GM19351 (cell line): ENCODE measurements at regions not wholly inside any gene's neighbourhood (a gene's known extent, or its start where the extent isn't known, plus 50 kb on each side); places are given as distances from the start of the nearest gene placed in this dataset.
A peak's percentile ranks its signal among the peaks of the same experiment; 100 is the strongest.

Source experiments
- ATAC-seq: cut with Tn5 transposase; IDR thresholded peaks from one replicate; pipeline ENCODE4 v1.9.1; 2021; ENCODE audit warnings: mild to moderate bottlenecking, moderate library complexity; ENCODE audit not compliant: unreplicated experiment

DNA sequence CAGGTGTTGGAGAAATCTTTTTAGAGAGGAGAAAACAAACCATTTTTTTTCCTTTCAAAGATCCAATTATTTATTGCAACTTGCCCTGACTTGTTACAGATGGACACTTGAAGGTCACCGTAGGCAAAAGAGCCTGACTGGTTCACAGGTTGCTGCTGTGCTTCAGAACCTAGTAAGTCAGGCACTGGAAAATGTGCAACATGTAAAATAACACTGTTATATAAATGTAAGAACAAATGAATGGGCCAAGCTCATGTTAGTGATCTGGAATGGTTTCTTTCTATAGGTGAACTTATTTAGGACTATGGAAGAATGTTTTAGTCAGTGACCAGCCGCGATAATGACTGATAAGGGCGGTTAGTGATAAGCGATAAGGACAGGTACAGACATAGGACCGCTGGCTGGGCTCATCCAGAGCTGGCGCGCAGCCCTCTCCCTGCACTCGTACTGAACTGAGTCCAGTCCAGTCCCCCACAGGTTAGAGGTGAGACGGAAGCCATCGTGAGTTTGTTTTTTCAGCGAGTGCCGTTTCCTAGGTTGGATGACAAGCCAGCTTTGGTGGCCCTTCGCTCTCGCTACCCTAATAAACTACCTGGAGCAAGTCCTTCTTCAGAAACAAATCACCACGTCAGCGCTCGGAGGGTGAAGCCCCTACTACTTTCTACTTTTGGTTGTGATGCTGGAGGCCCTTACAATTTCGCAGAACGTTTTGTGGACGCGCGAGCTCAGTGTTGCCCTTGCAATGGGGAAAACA, 94.4 kb upstream of the PRDM1 start:
- ATAC-seq = peak; percentile 34

DNA sequence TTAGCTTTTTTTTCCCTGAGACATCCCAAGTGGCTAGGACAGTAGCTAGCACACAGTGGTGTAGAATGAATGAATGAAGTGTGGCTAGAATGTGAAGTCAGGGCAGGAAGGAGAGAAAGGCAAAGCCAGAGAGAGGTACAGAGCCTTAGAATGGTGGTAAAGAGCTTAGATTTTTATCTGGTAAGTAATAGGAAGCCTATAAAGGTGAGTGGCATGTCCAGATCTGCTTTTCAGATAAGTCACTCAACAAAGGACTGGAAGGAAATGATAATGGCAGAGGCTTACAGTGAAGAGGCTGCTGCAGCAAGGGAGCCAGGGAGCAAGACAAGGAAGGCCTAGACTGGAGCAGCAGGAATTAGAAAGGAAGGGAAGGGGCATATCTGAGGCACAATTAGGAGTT, 96.0 kb upstream of the PRDM1 start:
- ATAC-seq = no peak

- ATAC-seq = no peak
Observed at GRCh38 chr6:105988812-105989577, 97.1 kb upstream of the PRDM1 start.

DNA sequence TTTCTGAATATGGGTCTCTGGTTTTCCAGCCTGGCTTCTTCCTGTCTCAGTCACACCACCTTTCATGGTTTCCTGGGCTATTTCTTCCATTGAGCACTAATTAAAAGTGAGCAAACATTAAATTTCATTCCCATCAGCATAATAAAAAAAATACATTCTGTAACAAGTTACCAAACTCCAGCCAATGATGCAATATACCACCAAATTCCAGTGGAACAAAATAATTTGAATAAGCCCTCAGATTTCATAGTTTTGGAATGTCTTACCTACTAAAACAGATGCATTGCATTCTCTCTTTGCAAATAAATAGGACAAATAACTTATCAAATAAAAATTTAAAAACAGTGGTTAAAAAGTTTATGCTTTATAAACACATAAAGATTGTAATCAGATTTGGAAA, 97.8 kb upstream of the PRDM1 start:
- ATAC-seq = no peak

GRCh38 chr6:105987516-105987915, 98.6 kb upstream of the PRDM1 start:
- no peak for ATAC-seq

DNA sequence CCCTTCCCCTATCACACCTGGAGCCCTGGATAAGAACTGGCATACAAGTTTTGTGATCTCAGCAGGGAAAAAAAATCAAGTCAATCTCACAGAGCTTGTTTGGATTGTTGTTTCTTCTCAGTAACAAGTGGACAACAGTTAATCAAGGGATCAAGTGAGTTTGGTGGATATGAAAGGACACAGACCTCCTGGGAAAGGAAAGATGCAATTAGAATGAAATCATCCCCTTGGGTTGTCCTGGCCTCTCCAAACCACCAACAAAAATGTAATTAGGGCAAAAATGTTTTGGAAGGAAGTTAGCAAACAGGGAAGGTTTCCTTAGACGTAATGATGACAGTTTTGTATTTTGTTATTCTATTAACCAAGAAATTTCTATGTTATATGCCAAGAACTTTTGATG, 99.1 kb upstream of the PRDM1 start:
- ATAC-seq = no peak

GRCh38 chr6:105985816-105986632, 100.1 kb upstream of the PRDM1 start:
- no peak for ATAC-seq

DNA sequence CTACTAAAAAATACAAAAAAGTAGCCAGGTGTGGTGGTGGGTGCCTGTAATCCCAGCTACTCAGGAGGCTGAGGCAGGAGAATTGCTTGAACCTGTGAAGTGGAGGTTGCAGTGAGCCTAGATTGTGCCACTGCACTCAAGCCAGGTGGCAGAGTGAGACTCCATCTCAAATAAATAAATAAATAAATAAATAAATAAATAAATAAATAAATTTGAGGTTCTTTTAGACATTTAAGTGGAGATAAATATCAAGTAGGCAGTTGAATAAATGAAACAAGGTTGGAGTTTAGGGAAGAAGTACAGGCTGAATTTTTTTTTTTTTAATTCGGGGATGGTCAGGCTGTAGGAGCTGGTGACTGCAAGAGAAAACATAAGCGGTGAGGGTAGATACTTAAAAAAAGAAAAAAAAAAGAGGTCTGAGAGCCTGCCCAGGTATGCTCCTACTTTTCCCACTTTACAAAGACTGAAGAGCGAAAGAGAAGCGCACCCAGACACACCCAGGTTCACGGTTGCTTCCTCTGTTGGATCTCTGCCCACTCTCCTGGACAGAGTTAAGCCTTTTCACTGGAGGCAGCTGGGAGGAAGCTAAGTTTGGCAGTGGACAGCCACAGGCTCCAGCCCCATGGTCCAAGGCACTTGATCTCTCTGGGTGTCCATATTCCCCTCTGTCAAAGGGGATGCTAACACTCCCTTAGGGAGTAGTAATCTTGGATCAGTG, 100.9 kb upstream of the PRDM1 start:
- ATAC-seq = no peak

- no peak for ATAC-seq
Observed at GRCh38 chr6:105983763-105984162, 102.4 kb upstream of the PRDM1 start.

GRCh38 chr6:105982761-105983540, 103.2 kb upstream of the PRDM1 start:
- ATAC-seq = no peak

DNA sequence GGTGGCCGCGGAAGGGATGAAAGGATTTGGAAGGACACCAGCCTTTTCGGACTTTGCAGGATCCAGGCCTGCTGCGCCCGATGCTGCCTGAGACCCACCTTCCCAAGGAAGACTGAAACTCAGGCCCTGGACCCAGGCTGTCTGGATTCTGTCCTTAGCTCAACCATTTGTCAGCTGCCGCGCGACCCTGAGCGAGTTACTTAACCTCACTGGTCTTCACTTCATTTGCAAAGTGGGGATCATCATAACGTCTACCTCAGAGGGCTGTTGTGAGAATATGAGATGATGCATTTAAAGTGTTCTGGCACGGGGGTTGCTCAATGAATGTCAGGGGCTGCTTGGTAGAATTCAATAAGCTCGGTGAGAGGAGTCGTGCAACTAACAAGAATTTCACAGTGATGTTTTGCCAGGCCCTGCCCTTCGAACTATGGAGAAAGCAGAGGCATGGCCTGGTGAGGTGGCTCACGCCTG, 104.2 kb upstream of the PRDM1 start:
- ATAC-seq = no peak

- no peak for ATAC-seq
Observed at GRCh38 chr6:105981002-105981887, 104.9 kb upstream of the PRDM1 start.

- no peak for ATAC-seq
Observed at GRCh38 chr6:105978974-105979373, 107.2 kb upstream of the PRDM1 start.

DNA sequence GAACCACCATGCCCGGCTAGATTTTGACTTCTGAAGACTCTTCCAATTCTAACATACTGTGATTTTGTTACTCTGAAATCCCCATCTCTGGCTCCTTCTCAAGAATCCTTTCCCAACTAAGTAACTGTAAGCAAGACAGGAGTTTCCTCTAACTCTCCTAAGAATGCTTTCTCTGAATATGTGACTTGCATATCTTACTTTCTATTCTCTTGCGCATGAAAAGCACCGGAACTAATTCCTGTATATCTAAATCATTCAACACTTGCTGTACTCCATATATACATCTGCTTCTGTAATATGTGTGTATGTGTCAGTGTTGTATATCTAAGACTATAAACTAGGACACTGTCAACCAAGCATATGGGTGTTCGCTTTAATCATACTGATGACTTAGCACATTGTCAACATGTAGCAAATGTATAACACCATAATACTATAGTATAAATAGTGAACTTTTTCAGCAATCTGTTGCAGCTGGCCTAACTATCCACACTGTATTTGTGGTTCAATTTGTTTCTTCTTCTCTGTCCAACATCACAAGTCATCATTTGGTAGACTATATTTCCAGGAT, 108.1 kb upstream of the PRDM1 start:
- ATAC-seq = no peak

DNA sequence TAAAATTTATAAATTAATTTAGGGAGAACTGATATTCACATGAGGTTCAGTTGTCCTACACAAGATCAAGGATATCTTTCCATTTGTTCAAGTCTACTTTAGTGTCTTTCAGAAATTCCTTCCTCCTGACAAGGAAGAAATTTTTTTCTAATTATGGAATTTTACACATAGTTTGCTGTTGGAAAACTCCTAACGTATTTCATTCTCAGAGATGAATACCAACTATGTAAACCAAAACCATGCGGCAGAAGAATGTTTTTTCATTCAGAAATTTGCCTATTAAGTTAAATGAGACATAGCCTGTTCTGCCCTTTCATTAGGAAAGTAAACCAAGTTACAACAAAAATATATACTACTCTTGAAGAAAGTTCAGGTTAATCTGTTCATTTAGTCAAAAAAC, 111.2 kb upstream of the PRDM1 start:
- no peak for ATAC-seq

DNA sequence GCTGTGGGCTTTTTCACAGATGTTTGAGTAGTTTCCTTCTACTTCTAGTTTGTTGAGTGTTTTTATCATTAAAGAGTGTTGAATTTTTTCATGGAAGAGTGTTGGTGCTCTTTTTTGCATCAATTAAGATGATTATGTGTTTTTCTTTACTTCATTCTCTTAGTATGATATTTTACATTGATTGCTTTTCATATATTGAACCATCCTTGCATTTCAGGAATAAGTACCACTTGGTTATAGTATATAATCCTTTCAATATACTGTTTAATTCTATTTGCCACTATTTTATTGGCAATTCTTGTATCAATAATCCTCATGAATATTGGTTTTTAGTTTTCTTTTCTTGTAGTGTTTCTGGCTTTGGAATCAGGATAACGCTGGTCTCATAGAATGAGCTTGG, 113.7 kb upstream of the PRDM1 start:
- no peak for ATAC-seq

DNA sequence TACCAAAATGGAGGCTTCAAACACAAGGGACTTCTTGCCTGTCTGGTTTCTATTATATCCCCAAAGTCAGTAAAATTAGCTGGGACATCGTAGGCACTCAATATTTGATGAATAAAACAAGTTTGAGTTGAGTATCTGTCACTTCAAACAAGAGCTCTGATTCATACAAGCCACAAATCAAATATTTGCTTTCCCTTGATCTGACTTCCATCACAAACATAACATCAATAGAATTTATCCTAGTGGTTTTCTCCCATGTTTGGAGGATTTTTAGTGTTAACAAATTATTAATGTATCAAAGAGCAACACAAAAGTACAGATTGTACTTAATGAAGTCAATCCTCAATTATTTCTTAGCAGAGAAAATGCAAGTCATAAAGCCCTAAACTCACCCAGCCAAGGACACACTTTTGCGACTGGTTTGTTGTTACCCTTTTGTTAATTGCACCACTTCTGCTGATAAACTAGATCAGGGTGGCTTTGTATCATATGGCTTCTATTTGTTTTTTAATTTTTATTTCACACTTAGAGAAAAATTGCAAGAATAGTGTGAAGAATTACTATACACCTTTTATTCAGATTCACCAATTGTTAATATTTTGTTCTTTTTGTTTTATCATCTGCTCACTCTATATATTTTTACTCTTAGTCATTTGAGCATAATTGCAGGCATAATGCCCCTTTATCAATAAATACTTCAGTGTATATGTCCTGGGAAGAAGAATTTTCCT, 117.4 kb upstream of the PRDM1 start:
- no peak for ATAC-seq
